HG03108 (cell line): ENCODE measurements at regions not wholly inside any gene's neighbourhood (a gene's known extent, or its start where the extent isn't known, plus 50 kb on each side); places are given as distances from the start of the nearest gene placed in this dataset.

ENCODE experiments used
- ATAC-seq: cut with Tn5 transposase; IDR thresholded peaks from one replicate; pipeline ENCODE4 v1.9.1; 2021; ENCODE audit warnings: moderate library complexity; ENCODE audit not compliant: unreplicated experiment

DNA sequence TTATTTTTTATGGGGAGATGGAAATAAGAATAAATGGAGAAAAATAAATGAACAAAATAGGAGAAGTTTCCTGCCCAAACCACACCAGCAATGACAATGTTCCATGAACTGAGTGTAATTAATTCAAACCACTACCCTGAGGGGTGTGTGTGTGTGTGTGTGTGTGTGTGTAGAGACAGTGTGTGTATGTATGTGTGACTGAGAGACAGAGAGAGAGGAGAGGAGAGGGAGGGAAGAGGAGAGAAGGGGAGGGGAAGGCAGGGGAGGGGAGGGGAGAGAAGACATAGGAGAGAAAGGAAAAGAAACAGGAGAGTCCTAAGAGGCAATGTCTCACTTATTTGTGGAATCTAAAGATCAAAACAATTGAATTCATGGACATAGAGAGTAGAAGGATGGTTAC, 65.0 kb upstream of the POU2AF1 start:
- no peak for ATAC-seq

GRCh38 chr11:111443640-111444039, 64.6 kb upstream of the POU2AF1 start:
- ATAC-seq, result no peak

DNA sequence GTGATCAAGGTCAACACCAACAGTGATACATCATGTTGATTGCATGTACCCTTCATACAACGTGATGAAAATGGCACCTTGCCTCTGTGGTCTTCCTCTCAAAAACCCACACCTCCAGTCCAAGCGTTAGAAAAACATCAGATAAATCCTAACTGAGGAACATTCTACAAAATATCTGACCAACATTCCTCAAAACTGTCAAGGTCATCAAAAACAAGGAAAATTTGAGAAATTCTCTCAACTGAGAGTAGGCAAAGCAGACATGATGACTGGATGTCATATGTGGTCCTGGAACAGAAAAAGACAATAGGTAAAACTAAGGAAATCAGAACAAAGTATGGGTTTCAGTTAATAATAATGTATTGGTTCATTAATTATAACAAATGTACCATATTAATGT, 64.0 kb upstream of the POU2AF1 start:
- no peak for ATAC-seq

DNA sequence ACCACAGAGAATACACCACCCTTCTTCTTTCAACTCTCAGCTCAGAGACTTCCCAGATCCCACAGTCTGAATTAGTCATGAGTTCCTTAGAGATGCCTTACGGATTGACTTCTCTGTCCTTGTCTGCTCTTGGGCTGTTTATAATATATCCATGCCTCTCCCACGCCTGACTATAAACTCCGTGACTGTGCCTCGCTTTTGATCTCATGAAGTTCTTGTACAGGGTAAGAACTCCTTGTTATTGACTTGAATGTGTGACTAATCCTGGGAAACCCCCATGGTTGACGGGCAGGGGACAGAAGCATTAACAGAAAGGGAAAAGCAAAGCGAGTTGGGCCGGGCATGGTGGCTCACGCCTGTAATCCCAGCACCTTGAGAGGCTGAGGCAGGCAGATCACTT, 62.4 kb upstream of the POU2AF1 start:
- no peak for ATAC-seq

- no peak for ATAC-seq
Measured at GRCh38 chr11:111440416-111441205, 61.5 kb upstream of the POU2AF1 start.

DNA sequence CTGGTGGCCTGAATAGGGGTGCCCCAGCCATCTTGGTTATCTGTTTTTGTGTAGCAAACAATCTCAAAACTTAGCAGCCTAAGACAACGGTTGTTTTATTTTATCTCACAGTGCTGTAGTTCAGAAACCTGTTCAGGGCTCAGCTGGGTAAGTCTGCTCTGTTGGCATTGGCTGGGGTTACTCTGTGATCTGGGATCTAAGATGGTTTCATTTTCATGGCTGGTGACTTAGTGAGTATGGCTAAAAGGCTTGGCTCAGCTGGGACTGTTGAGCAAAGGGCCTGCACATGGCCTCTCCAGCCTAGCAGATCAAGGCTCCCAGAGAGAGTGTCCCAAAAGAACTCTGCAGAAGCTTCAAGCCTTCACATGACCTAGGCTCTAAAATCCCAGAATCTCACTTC, 60.8 kb upstream of the POU2AF1 start:
- no peak for ATAC-seq

DNA sequence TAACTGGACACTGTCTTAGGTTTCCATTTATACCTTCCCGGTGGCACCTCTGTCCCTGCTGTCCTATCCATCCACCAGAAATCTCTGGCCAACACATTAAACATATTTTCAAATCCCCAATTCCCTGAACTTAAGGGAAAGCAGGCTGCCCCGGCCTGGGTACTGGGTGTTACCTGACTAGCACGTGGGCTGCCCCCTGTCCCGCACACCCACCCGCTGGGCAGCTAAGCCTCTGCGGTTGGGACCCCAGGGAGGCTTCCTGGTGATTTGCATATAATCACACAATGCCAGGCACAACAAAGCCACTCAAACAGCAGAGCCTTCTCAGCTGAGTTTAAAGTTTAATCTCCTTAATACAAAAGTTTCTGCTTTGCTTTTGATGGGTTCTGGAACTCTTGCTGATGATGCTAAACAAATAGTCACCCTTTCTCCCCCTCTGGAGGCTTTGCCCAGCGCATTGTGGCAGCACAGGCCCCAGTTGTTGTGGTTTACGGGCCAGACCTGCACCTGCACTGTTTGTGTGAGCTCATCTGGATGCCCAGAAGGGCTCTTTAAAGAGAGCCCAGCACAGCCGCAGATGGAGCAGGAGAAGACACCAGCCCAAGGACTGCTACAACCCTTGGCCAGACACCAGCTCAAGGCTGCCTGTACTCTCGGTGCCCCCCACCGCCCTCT, 59.9 kb upstream of the POU2AF1 start:
- ATAC-seq, result peak; percentile 39

DNA sequence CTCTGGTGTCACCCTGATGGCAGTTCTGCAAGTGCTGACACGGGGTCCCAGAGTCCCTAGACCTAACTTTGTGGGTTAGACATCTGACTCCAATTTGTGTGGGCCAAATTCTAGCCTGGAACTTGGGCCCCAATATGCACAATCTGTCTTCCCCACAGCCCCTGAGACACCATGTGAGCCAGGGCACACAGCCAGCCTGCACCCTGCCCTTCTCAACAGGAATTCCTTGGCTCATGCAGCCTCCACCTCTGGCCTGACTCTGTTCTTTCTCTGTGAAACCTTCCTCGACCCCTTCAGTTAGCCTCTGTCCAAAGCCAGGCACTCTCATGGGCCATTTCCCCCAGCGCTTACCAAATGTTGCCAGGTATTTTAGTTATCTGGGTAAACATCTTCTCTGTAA, 59.1 kb upstream of the POU2AF1 start:
- no peak for ATAC-seq

DNA sequence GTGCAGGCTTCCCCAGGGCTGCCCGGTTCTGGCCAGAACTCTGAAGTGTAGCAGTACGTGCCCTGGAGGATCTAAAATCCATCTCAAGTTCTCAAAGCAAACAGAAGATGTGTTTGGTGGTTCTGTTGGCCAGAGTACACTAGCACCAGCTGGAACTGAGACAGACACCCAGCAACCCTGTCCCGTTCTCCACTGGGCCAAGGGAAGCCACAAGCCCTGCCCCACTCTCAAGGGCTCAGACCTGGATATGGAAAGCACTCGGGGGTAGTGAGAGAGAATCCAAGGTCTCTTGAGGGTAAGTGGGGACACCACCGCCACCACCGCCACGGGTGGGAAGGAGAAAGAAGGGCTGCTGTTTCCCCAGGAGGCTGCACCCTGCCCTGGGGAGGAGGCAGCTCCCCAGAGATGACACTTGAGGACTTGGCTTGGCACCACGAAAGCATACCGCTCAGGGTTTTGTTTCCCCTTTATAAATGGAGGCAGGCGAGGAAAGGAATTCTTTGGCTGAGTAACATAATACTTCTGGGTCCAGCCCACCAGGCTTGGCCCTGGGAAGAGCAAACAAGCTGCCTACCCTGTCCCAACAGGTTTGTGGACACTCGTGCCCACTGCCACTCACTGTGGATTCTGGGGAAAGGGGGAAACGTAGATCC, 56.1 kb upstream of the POU2AF1 start:
- no peak for ATAC-seq

DNA sequence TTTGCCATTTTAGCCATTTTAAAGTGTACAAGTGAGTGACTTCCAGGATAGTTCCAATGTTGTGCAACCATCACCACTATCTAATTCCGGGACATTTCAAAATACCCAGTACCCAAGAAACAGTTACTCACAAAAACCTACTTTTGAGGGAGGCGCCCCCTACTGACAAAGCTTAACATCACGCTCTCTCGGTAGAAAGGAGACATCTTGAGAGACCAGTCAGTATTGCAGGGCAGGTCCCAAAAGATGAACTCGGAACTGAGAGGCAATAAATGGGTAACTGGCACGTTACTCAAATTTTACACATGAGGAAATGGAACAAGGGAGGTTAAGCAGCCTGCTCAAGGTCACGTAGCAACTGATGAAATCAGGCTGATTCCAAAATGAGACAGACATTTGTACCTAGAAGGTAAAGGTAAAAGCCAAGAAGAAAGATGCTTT, 50.0 kb upstream of the POU2AF1 start:
- ATAC-seq, result peak; percentile 68
